ENCODE measurements at regions not wholly inside any gene's neighbourhood (a gene's known extent, or its start where the extent isn't known, plus 50 kb on each side); places are given as distances from the start of the nearest gene placed in this dataset.
"Not testable (repeated sequence)": the region's sequence is repeated elsewhere in the genome, so short reads cannot be mapped to it uniquely, and the experiment has no call there.

DNA sequence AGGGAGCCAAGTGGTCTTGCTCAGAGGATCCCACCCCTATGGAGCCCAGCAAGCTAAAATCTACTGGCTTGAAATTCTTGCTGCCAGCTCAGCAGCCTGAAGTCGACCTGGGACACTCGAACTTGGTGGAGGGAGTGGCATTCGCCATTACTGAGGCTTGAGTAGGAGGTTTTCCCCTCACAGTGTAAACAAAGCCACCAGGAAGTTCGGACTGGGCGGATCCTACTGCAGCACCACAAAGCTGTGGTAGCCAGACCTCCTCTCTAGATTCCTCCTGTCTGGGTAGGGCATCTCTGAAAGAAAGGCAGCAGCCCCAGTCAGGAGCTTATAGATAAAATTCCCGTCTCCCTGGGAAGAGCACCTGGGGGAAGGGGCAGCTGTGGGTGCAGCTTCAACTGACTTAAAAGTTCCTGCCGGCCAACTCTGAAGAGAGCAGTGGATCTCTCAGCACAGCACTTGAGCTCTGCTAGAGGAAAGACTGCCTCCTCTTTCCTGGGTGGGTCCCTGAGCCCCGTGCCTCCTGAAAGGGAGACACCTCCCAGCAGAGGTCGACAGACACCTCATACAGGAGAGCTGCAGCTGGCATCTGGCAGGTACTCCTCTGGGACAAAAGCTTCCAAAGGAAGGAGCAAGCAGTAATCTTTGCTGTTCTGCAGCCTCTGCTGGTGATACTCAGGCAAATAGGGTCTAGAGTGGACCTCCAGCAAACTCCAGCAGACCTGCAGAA is 576.3 kb upstream of the NECTIN3 start:
- TF ChIP-seq, protein P1, sequence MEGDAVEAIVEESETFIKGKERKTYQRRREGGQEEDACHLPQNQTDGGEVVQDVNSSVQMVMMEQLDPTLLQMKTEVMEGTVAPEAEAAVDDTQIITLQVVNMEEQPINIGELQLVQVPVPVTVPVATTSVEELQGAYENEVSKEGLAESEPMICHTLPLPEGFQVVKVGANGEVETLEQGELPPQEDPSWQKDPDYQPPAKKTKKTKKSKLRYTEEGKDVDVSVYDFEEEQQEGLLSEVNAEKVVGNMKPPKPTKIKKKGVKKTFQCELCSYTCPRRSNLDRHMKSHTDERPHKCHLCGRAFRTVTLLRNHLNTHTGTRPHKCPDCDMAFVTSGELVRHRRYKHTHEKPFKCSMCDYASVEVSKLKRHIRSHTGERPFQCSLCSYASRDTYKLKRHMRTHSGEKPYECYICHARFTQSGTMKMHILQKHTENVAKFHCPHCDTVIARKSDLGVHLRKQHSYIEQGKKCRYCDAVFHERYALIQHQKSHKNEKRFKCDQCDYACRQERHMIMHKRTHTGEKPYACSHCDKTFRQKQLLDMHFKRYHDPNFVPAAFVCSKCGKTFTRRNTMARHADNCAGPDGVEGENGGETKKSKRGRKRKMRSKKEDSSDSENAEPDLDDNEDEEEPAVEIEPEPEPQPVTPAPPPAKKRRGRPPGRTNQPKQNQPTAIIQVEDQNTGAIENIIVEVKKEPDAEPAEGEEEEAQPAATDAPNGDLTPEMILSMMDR (IDR thresholded peaks at IDR 0.05; ENCODE audit: low read depth, low read length, missing control alignments) = no peak

DNA sequence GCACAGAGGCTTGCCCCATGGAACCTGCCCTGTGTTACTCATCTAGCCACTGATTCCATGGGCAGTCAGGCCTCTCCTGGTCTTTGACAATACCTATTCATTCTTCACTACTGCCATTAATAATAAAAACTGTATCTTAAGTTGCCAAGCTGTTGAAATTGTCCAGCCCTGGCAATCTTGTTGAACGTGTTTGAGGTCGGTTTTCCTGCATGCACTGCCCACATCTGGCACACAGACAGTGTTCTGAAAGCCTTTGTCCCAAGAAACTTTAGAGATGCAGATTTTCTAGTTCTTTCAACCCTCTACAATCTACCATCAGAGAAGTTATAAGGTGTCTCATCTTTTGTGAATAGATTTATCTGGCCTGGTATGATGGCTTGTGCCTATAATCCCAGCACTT is 567.2 kb upstream of the NECTIN3 start:
- DNase-seq (ENCODE audit: low read depth) = no peak
- H3K4me3 ChIP-seq (ENCODE audit: low read depth, low read length) = no peak overlapping the region
- TF ChIP-seq, protein P1 (IDR thresholded peaks at IDR 0.05; ENCODE audit: low read depth, low read length, missing control alignments) = no peak

More for the DNA sequence above, 576.3 kb upstream of the NECTIN3 start:
- H3K4me3 ChIP-seq (ENCODE audit: low read depth, low read length) = no peak overlapping the region
- no peak for DNase-seq (ENCODE audit: low read depth)

DNA sequence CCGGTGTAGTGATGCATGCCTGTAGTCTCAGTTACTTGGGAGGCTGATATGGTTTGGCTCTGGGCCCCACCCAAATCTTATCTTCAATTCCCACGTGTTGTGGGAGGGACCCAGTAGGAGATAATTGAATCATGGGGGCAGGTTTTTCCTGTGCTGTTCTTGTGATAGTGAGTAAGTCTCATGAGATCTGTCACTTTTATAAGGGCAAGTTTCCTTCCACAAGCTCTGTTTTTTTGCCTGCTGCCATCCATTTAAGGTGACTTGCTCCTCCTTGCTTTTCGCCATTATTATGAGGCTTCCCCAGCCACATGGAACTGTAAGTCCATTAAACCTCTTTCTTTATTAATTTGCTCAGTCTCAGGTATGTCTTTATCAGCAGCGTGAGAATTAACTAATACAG is 566.7 kb upstream of the NECTIN3 start:
- DNase-seq (ENCODE audit: low read depth) = no peak
- H3K4me3 ChIP-seq (ENCODE audit: low read depth, low read length) = no peak overlapping the region
- TF ChIP-seq, protein P1 (IDR thresholded peaks at IDR 0.05; ENCODE audit: low read depth, low read length, missing control alignments) = no peak

DNA sequence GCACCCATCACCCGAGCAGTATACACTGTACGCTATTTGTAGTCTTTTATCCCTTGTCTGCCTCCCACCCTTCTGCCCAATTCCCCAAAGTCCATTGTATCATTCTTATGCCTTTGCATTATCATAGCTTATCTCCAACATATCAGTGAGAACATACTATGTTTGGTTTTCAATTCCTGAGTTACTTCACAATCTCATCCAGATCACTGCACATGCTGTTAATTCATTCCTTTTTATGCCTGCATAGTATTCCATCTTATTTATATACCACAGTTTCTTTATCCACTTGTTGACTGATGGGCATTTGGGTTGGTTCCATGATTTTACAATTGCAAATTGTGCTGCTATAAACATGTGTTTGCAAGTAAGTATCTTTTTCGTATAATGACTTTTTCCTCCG is 564.7 kb upstream of the NECTIN3 start:
- DNase-seq (ENCODE audit: low read depth) = no peak
- TF ChIP-seq, protein P1 (IDR thresholded peaks at IDR 0.05; ENCODE audit: low read depth, low read length, missing control alignments) = no peak
- H3K4me3 ChIP-seq (ENCODE audit: low read depth, low read length) = no peak overlapping the region

DNA sequence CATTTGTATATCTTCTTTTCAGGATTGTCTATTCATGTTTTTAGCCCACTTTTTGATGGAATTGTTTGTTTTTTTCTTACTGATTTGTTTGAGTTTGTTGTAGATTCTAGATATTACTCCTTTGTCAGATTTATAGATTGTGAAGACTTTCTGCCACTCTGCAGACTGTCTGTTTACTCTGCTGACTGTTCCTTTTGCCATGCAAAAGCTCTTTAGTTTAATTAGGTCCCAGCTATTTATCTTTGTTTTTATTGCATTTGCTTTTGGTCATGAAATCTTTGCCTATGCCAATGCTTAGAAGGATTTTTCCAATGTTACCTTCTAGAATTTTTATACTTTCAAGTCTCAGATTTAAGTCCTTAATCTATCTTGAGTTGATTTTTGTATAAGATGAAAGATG is 564.0 kb upstream of the NECTIN3 start:
- not testable (repeated sequence) for H3K4me3 ChIP-seq (ENCODE audit: low read depth, low read length); DNase-seq (ENCODE audit: low read depth)

DNA sequence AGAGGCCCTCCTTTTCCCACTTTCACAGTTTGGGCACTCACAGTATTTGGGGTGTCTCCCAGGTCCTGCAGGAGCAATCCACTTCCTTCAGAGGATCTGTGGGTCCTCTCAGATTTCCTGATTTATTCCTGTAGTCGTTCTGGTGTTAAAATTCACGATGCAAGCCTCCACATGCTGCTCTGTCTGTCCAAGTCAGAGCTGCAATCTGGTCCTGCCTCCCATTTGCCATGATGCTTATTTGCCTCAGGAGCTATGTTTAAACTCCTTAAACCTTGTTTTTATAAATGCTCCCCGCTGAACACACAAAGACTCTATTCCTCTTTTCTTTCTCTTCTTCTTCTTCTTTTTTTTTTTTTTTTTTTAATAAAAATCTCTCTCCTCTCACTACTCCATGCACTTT is 558.7 kb upstream of the NECTIN3 start:
- TF ChIP-seq, protein P1 (IDR thresholded peaks at IDR 0.05; ENCODE audit: low read depth, low read length, missing control alignments) = no peak
- no peak for DNase-seq (ENCODE audit: low read depth)
- H3K4me3 ChIP-seq (ENCODE audit: low read depth, low read length) = no peak overlapping the region

DNA sequence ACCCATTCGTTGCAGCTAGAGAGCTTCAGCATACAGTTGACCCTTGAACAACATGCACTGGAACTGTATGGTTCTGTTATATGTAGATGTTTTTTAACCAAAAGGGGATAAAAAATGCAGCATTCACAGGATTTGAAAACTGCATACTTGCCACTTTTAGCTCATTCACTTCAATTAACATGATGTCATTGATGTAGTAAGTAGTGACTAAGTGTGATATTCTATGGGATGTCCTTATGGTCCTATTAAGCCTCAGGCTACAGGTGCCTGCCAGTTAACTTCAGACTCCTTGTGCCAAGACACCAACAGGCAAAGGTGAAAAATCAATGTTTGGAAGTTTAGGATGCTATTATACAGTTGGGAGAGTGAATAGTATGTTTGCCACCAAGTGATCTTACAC is 553.6 kb upstream of the NECTIN3 start:
- DNase-seq (ENCODE audit: low read depth) = no peak
- no peak overlapping the region for H3K4me3 ChIP-seq (ENCODE audit: low read depth, low read length)
- TF ChIP-seq, protein P1 (IDR thresholded peaks at IDR 0.05; ENCODE audit: low read depth, low read length, missing control alignments) = no peak

All from GM12864 (cell line).